Esophagus muscularis mucosa (tissue), 4 donors: ENCODE measurements at regions not wholly inside any gene's neighbourhood (a gene's known extent, or its start where the extent isn't known, plus 50 kb on each side); places are given as distances from the start of the nearest gene placed in this dataset.

Source experiments
- EP300 ChIP-seq: sonication (generic); formaldehyde crosslinking; IDR thresholded peaks from one replicate; pipeline ENCODE4 v1.6.1; 2017; ENCODE audit warnings: antibody characterized with exemption
- POLR2A ChIP-seq: fragments of 450-650 bp; IDR thresholded peaks from one replicate; pipeline ENCODE4 v1.6.1; 2017; ENCODE audit warnings: antibody characterized with exemption, moderate library complexity, mild to moderate bottlenecking, low read depth
- POLR2AphosphoS5 ChIP-seq, 2 donors: sonication (generic); formaldehyde crosslinking; IDR thresholded peaks; one replicate each; pipeline ENCODE4 v1.6.1; 2017; ENCODE audit warnings: antibody characterized with exemption in 2 of 2
- TF ChIP-seq, protein P1 (sequence below), 3 experiments: fragments of 200-600 bp in 2 of 3; fragments of 450-650 bp in 1 of 3; sonication (generic) in 2 of 3; IDR thresholded peaks; one replicate each; pipeline ENCODE4 v1.5.1; 2017 to 2019; ENCODE audit warnings: antibody characterized with exemption in 3 of 3, mild to moderate bottlenecking in 2 of 3, moderate library complexity in 1 of 3

- TF ChIP-seq, protein P1, sequence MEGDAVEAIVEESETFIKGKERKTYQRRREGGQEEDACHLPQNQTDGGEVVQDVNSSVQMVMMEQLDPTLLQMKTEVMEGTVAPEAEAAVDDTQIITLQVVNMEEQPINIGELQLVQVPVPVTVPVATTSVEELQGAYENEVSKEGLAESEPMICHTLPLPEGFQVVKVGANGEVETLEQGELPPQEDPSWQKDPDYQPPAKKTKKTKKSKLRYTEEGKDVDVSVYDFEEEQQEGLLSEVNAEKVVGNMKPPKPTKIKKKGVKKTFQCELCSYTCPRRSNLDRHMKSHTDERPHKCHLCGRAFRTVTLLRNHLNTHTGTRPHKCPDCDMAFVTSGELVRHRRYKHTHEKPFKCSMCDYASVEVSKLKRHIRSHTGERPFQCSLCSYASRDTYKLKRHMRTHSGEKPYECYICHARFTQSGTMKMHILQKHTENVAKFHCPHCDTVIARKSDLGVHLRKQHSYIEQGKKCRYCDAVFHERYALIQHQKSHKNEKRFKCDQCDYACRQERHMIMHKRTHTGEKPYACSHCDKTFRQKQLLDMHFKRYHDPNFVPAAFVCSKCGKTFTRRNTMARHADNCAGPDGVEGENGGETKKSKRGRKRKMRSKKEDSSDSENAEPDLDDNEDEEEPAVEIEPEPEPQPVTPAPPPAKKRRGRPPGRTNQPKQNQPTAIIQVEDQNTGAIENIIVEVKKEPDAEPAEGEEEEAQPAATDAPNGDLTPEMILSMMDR (IDR thresholded peaks at IDR 0.05), result no peak
- no peak for TF ChIP-seq POLR2AphosphoS5 (IDR thresholded peaks at IDR 0.05)
- TF ChIP-seq POLR2A, result no peak
- TF ChIP-seq EP300, result no peak
These were observed 198.6 kb upstream of the HMCN1 start for GRCh38 chr1:185535621-185536020.
